ENCODE measurements at regions not wholly inside any gene's neighbourhood (a gene's known extent, or its start where the extent isn't known, plus 50 kb on each side); places are given as distances from the start of the nearest gene placed in this dataset.

GRCh38 chr21:27816301-27816700, 849.4 kb upstream of the ADAMTS5 start:
- DNase-seq (ENCODE audit: low spot score) (no peak), ATAC-seq (no peak)
- Mint-ChIP-seq H3K4me3 (no peak overlapping the region), H3K4me1 (no peaks in the 10 kb centered on the region), H3K27ac (no peak overlapping the region), H3K36me3 (no peaks in the 10 kb centered on the region), H3K9me3 (no peaks in the 10 kb centered on the region; the same call in 1 of the 2 replicates), H3K27me3 (ENCODE audit: low read depth) (no peaks in the 10 kb centered on the region)
- CTCF ChIA-PET, result interaction anchor here (1.3 kb wide), 1 partner anchor 13 kb away, joined by 3 read pairs; no protein-coding TSS in a partner anchor
- POLR2A ChIA-PET, result interaction anchor here (0.6 kb wide), 1 partner anchor 865 kb away, joined by 4 read pairs; no protein-coding TSS in a partner anchor
- TF ChIP-seq HMGA2 (CRISPR knock-in tag; IDR thresholded peaks at IDR 0.05) (no peak), AR (CRISPR knock-in tag; IDR thresholded peaks at IDR 0.05) (no peak), ZNF281 (CRISPR knock-in tag; IDR thresholded peaks at IDR 0.05) (no peak), AFF4 (CRISPR knock-in tag; IDR thresholded peaks at IDR 0.05; ENCODE audit: borderline replicate concordance) (no peak), GTF2I (CRISPR knock-in tag; conservative IDR thresholded peaks at IDR 0.05) (no peak), NFATC4 (CRISPR knock-in tag; IDR thresholded peaks at IDR 0.05) (no peak), PRDM15 (CRISPR knock-in tag; IDR thresholded peaks at IDR 0.05) (no peak), ZNF416 (CRISPR knock-in tag; IDR thresholded peaks at IDR 0.05) (no peak), ATF1 (CRISPR knock-in tag; IDR thresholded peaks at IDR 0.05) (no peak), E2F4 (CRISPR knock-in tag; IDR thresholded peaks at IDR 0.05; ENCODE audit: borderline replicate concordance, low read depth) (no peak), E2F1 (CRISPR knock-in tag; IDR thresholded peaks at IDR 0.05) (no peak), MXD4 (CRISPR knock-in tag; IDR thresholded peaks at IDR 0.05; ENCODE audit: borderline replicate concordance) (no peak), ZNF396 (CRISPR knock-in tag; IDR thresholded peaks at IDR 0.05; ENCODE audit: borderline replicate concordance) (no peak), ZNF512 (CRISPR knock-in tag; IDR thresholded peaks at IDR 0.05; ENCODE audit: borderline replicate concordance) (no peak)
